GM12873 (cell line): ENCODE measurements at regions not wholly inside any gene's neighbourhood (a gene's known extent, or its start where the extent isn't known, plus 50 kb on each side); places are given as distances from the start of the nearest gene placed in this dataset.

ENCODE experiments used
- TF ChIP-seq, protein P1 (sequence below): IDR thresholded peaks from 2 replicates; pipeline ENCODE4 v1.5.1; 2012; ENCODE audit warnings: low read depth, mild to moderate bottlenecking, moderate library complexity, low read length, control low read depth; ENCODE audit not compliant: insufficient read depth; ENCODE audit errors: missing control alignments

DNA sequence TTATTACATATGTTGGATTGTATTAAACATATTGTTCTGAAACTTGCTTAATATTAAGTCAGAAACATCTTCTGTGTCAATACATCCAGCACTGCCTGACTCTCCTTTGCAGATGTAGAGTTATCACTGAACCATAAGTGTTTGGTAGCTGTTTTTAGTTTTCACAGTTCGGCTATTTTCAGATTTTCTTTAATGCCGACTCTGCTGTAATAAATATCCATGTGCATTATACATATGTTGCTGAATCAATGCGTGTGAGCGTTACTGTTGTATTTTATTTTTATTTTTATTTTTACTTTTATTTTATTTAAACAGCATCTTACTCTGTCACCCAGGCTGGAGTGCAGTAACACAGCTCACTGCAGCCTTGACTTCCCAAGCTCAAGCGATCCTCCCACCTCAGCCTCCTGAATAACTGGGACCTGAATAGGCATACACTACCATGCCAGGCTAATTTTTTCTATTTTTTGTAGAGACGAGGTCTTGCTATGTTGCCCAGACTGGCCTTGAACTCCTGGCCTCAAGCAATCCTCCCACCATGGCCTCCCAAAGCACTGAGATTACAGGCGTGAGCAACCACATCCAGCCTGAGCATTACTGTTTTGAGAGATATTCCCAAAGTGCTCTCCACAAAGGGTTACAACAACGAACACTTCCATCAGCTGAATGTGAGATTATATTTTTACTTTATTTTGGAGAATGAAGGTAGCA is 50.7 kb upstream of the NOCT start:
- TF ChIP-seq, protein P1, sequence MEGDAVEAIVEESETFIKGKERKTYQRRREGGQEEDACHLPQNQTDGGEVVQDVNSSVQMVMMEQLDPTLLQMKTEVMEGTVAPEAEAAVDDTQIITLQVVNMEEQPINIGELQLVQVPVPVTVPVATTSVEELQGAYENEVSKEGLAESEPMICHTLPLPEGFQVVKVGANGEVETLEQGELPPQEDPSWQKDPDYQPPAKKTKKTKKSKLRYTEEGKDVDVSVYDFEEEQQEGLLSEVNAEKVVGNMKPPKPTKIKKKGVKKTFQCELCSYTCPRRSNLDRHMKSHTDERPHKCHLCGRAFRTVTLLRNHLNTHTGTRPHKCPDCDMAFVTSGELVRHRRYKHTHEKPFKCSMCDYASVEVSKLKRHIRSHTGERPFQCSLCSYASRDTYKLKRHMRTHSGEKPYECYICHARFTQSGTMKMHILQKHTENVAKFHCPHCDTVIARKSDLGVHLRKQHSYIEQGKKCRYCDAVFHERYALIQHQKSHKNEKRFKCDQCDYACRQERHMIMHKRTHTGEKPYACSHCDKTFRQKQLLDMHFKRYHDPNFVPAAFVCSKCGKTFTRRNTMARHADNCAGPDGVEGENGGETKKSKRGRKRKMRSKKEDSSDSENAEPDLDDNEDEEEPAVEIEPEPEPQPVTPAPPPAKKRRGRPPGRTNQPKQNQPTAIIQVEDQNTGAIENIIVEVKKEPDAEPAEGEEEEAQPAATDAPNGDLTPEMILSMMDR, result no peak

DNA sequence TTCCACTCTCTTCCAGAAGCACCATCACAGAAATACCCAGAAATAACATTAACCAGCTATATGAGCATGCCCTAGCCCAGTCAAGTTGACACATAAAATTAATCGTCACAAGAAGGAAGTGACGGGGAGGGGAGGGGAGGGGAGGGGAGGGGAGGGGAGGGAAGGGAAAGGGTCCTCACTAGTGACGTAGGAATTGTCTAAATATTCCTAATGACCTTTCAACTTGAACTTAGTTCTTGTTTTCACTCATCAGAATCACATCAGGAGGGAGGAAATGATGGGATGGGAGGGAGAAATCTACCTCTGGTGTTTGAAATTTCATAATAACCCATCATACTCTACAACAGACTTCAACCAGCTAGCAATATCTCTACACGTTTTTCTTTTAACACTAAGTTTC is 52.2 kb upstream of the NOCT start:
- TF ChIP-seq, protein P1, result no peak

DNA sequence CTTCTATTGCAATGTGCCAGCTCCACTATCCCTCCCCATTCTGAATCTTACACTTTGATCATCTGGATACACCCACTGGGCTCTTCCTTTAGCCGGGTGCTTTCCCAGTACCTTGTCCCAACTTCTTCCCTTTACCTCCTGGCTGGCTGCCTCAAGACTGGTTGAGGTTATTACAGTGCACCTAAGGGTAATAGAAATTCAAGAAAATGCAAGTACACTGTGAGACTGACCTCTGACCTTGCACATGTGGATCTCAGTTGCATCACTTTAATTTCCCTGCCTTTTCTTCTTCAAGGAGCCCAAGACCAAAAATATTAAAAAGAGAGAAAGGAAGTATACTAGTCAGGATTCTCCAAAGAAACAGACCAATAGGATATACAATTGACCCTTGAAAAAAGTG is 53.9 kb upstream of the NOCT start:
- TF ChIP-seq, protein P1, result no peak

DNA sequence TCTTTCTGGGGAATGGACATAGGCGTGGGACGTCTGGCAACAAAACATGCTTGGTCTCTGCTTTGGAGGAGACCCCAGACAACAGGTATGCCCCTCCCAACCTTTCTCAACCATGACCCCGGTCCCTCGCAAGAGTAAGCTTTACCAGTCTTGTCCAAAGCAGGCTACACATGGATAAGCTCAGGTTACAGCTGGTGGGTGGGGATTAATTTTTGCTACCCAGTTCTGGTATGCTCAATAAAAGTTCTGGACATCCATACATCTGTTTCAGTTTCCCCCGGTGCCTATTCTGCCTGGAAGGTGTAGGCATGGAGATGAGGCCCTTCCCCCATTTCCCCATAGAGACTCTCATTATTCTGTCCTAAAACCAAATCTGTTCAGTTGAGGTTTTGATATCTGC is 54.5 kb upstream of the NOCT start:
- TF ChIP-seq, protein P1, result no peak

DNA sequence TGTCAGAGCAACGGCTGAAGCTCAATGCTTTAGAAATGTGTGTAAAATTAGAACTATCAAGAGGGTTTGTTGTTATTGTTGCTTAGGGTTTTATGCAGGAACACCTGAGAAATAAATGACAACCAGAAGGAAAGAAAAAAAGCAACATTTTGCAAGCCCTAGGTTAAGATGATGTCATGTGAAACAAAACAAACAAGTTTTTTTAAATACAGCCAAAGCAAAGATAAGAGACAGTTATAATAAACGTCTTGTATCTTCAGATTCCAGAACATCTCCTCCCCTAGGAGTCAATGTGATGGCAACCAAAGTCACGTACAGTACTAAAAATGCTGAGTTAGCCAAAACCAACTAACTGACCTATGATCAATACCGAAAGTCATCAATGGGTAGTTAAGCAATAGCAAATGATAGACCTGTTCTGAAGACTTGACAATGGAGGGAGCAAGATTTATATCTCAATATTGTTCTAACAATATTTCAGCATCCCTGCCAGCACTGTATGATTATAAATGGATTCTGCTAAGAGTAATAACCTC is 55.3 kb upstream of the NOCT start:
- TF ChIP-seq, protein P1, result no peak

DNA sequence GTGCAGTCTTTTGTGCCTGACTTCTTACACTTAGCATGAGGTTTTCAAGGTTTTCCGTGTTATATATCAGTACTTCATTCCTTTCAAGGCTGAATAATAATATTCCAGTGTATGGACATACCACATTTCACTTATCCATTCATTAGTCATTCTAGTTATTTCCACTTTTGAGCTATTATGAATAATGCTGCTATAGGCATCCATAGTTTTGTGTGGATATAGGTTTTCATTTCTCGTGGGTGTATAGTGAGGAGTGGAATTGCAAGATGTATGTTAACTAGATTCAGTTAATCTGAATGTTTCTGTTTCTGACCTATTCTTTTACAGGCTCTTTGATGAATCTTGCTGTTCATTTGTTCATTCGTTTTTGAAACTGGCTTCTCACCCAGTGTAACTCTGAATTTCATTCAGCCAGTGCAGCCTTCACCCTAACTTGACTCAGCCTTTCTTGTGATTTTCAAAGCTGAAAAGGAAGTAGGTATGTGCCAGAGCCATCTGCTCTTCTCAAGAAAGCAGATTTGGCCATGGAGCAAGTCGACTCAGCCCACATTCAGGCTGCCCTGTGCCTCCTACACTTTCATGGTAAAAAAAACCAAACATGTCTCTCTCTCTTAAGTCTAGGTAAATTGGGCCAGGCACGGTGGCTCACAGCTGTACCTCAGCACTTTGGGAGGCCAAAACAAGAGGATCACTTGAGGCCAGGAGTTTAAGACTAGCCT is 56.3 kb upstream of the NOCT start:
- TF ChIP-seq, protein P1, result no peak

DNA sequence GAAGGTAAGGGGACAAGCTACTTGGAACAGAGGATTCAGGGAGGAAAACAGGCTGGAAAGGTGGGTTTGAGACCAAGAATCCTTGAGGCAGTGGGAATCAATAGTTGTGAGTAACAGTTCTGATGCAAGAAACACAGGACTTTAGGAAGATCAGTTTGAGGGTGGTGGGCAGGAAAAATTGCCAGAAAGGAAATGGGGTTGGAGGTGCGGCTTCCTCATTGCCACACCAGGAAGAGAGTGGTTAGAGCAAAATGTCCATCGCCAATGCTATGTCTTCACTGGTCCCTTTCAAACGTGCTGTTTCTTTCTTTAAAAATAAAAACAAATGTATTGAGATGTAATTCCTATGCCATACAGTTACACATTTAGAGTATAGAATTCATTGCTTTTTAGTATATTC is 57.1 kb upstream of the NOCT start:
- TF ChIP-seq, protein P1, result no peak
